PC-3 (cell line): ENCODE measurements at regions not wholly inside any gene's neighbourhood (a gene's known extent, or its start where the extent isn't known, plus 50 kb on each side); places are given as distances from the start of the nearest gene placed in this dataset.

Experiments used
- ATAC-seq: fragments of 200-7000 bp; cut with Tn5 transposase; 2 replicates; pipeline ENCODE4 v1.9.1; 2020; ENCODE audit warnings: mild to moderate bottlenecking, moderate library complexity
- BruUV-seq: library from RNA; stranded (reverse); fragments of 400-500 nt; replicated peaks from 2 replicates; lab custom pipeline; 2021; lab: Mats Ljungman, UMichigan
- CTCF ChIA-PET: fragments of 300-600 bp; sonication (Branson Sonifier 250); formaldehyde crosslinking; loops from one replicate; lab custom pipeline; 2022; ENCODE audit warnings: antibody characterized with exemption; lab: Charles Lee
- POLR2A ChIA-PET: fragments of 300-600 bp; sonication (Branson Sonifier 250); formaldehyde crosslinking; loops from one replicate; lab custom pipeline; 2022; ENCODE audit warnings: antibody characterized with exemption; ENCODE audit not compliant: unreplicated experiment; lab: Charles Lee
- DNase-seq: peaks from one replicate; pipeline ENCODE4 v3.0.0-alpha.2; 2015
- H2AFZ ChIP-seq: fragments of 300-600 bp; sonication (generic); 2 replicates; pipeline ENCODE4 v1.6.0; 2016; ENCODE audit warnings: antibody characterized with exemption, low read length
- H3F3A ChIP-seq: fragments of 300-600 bp; sonication (generic); one replicate; pipeline ENCODE4 v1.6.0; 2017; ENCODE audit warnings: antibody characterized with exemption, low read length, control low read depth, mild to moderate bottlenecking; ENCODE audit not compliant: unreplicated experiment
- H3K27ac ChIP-seq: fragments of 300-600 bp; sonication (generic); 2 replicates; pipeline ENCODE4 v1.5.1; 2016; ENCODE audit warnings: mild to moderate bottlenecking, low read length
- H3K27me3 ChIP-seq: fragments of 300-600 bp; sonication (generic); 2 replicates; pipeline ENCODE4 v1.6.1; 2016; ENCODE audit warnings: low read length, mixed read lengths
- H3K36me3 ChIP-seq: fragments of 300-600 bp; sonication (generic); 2 replicates; pipeline ENCODE4 v1.6.1; 2016; ENCODE audit warnings: low read depth, mixed run types, low read length, mixed read lengths
- H3K4me1 ChIP-seq: fragments of 300-600 bp; sonication (generic); 2 replicates; pipeline ENCODE4 v1.5.1; 2016; ENCODE audit warnings: low read length; ENCODE audit not compliant: insufficient read depth
- H3K4me2 ChIP-seq: fragments of 300-600 bp; sonication (generic); 2 replicates; pipeline ENCODE4 v1.6.0; 2016; ENCODE audit warnings: low read length
- H3K4me3 ChIP-seq: fragments of 300-600 bp; sonication (generic); 2 replicates; pipeline ENCODE4 v1.5.1; 2016; ENCODE audit warnings: mild to moderate bottlenecking, low read length, mixed read lengths
- H3K79me2 ChIP-seq: fragments of 300-600 bp; sonication (generic); 2 replicates; pipeline ENCODE4 v1.6.1; 2017; ENCODE audit warnings: low read length, mixed read lengths
- H3K9ac ChIP-seq: fragments of 300-600 bp; sonication (generic); 2 replicates; pipeline ENCODE4 v1.6.0; 2016; ENCODE audit warnings: mild to moderate bottlenecking, low read length
- H3K9me2 ChIP-seq: fragments of 300-600 bp; sonication (generic); replicated peaks from 2 replicates; pipeline ENCODE4 v1.6.1; 2016; ENCODE audit warnings: mixed run types, low read length, mixed read lengths
- H3K9me3 ChIP-seq: fragments of 300-600 bp; sonication (generic); 2 replicates; pipeline ENCODE4 v1.6.1; 2016; ENCODE audit warnings: low read length, mixed read lengths
- H4K20me1 ChIP-seq: fragments of 300-600 bp; sonication (generic); 2 replicates; pipeline ENCODE4 v1.6.1; 2016; ENCODE audit warnings: low read length, mixed read lengths
- EZH2 ChIP-seq: fragments of 300-600 bp; sonication (generic); IDR thresholded peaks from one replicate; pipeline ENCODE4 v1.6.1; 2017; ENCODE audit warnings: antibody characterized with exemption, mild to moderate bottlenecking, low read length; ENCODE audit not compliant: unreplicated experiment
- EZH2phosphoT487 ChIP-seq: fragments of 300-600 bp; sonication (generic); IDR thresholded peaks from 2 replicates; pipeline ENCODE4 v1.6.1; 2018; ENCODE audit warnings: mild to moderate bottlenecking, antibody characterized with exemption, low read length, borderline replicate concordance
- intact Hi-C: fragments of 100-400 bp; cut with micrococcal nuclease; formaldehyde crosslinking; loops from 2 replicates; pipeline ENCODE4 v1.9.0; 2023
- TF ChIP-seq, protein P1 (sequence below): fragments of 300-600 bp; sonication (generic); conservative IDR thresholded peaks from 2 replicates; pipeline ENCODE4 v1.5.1; 2017; ENCODE audit warnings: antibody characterized with exemption, low read depth, mild to moderate bottlenecking, low read length

DNA sequence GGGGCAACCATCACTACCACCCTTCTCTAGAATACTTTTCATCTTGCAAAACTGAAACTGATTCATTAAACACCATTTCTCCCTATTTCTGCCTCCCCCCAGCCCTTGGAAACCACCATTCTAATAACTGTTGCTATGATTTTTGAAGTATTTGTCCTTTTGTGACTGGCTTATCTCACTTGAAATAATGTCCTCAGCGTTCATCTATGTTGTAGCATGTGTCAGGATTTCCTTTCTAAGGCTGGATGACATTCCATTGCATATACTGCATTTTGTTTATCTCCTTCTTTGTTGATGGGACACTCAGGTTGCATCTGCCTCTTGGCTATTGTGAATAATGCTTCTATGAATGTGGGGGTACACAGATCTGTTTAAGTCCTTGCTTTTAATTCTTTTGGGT is 327.6 kb upstream of the ZNF32 start:
- H3K27ac ChIP-seq, result no peak overlapping the region
- ATAC-seq (no peak), DNase-seq (no peak)
- H3K79me2 ChIP-seq, result no peaks in the 10 kb centered on the region
- H3K4me1 ChIP-seq, result no peaks in the 10 kb centered on the region
- H4K20me1 ChIP-seq, result no peaks in the 10 kb centered on the region
- H3K36me3 ChIP-seq, result no peaks in the 10 kb centered on the region
- no peak overlapping the region for H3K4me2 ChIP-seq
- ChIA-PET CTCF (no interaction called here), POLR2A (no interaction called here)
- no peaks in the 10 kb centered on the region for H3K9me2 ChIP-seq
- no peak overlapping the region for H3K4me3 ChIP-seq
- no peaks in the 10 kb centered on the region for H3F3A ChIP-seq
- intact Hi-C loops, result no loop called here
- H3K9ac ChIP-seq, result no peak overlapping the region
- no peak overlapping the region for H2AFZ ChIP-seq
- no peaks in the 10 kb centered on the region for H3K27me3 ChIP-seq
- BruUV-seq, result no TSS peak
- H3K9me3 ChIP-seq, result peaks cover 3% of the 10 kb centered on the region; the same call in 1 of the 2 replicates
- TF ChIP-seq EZH2 (no peak), EZH2phosphoT487 (no peak)
- TF ChIP-seq, protein P1, sequence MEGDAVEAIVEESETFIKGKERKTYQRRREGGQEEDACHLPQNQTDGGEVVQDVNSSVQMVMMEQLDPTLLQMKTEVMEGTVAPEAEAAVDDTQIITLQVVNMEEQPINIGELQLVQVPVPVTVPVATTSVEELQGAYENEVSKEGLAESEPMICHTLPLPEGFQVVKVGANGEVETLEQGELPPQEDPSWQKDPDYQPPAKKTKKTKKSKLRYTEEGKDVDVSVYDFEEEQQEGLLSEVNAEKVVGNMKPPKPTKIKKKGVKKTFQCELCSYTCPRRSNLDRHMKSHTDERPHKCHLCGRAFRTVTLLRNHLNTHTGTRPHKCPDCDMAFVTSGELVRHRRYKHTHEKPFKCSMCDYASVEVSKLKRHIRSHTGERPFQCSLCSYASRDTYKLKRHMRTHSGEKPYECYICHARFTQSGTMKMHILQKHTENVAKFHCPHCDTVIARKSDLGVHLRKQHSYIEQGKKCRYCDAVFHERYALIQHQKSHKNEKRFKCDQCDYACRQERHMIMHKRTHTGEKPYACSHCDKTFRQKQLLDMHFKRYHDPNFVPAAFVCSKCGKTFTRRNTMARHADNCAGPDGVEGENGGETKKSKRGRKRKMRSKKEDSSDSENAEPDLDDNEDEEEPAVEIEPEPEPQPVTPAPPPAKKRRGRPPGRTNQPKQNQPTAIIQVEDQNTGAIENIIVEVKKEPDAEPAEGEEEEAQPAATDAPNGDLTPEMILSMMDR, result no peak

DNA sequence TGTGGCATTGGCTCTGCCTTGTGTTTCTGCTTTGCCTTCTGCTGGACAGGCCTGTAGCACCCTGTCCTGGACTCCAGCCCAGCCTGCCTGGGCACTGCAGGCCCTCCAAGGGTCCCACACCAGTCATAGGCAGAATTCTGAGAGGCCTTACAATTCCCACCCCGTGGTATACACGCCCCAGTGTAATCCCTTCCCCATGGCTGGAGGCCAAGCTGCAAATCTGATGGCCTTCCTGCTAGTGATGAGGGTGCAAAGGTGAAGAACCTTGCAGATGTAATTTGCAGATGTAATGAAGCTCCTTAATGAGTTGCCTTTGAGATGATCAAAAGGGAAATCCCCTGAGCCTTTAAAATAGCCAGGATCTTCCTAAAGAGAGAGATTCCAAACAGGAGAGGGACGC is 325.1 kb upstream of the ZNF32 start:
- H3K9ac ChIP-seq, result no peak overlapping the region
- CTCF ChIA-PET, result no interaction called here
- POLR2A ChIA-PET, result no interaction called here
- H3K9me2 ChIP-seq, result no peaks in the 10 kb centered on the region
- no TSS peak for BruUV-seq
- no peaks in the 10 kb centered on the region; the same call in 1 of the 2 replicates for H3K27me3 ChIP-seq
- H3F3A ChIP-seq, result no peaks in the 10 kb centered on the region
- H3K36me3 ChIP-seq, result no peaks in the 10 kb centered on the region
- no peak for ATAC-seq
- intact Hi-C loops, result no loop called here
- H2AFZ ChIP-seq, result no peak overlapping the region
- no peak overlapping the region for H3K4me3 ChIP-seq
- H3K4me2 ChIP-seq, result no peak overlapping the region
- H3K79me2 ChIP-seq, result no peaks in the 10 kb centered on the region
- H3K4me1 ChIP-seq, result no peaks in the 10 kb centered on the region
- no peak for DNase-seq
- no peak overlapping the region for H3K27ac ChIP-seq
- no peaks in the 10 kb centered on the region for H4K20me1 ChIP-seq
- TF ChIP-seq EZH2, result no peak
- TF ChIP-seq, protein P1, result no peak
- no peak for TF ChIP-seq EZH2phosphoT487
- H3K9me3 ChIP-seq, result peaks cover 14% of the 10 kb centered on the region; the same call in 1 of the 2 replicates

DNA sequence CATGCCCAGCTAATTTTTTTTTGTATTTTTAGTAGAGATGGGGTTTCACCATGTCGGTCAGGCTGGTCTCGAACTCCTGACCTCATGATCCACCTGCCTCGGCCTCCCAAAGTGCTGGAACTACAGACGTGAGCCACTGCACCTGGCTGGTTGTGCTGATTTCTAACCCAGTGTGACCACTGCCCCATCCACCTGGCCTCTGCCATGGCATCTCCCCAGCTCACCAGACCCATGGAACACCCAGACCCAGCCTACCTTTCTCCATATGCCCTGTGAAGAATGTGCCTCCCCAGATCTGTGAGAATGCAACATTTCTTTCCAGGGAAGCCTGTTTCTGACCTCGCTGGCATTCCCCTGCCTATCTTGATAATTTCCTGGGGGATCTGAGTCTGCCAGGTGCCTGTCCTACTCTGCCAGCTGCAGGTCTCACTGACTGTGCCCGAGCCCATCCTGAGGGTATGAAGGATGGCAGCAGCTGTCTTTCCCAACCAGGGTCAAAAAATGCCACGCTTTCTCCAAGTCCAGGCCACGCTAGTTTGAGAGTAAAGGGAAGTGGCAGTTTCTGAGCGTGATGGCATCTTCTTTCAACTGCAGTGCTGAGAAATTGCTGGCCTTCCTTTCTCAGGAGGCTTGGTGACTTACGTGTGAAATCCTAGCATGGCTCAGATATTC is 324.4 kb upstream of the ZNF32 start:
- H3F3A ChIP-seq, result no peaks in the 10 kb centered on the region
- DNase-seq (no peak), ATAC-seq (no peak)
- no peaks in the 10 kb centered on the region for H3K36me3 ChIP-seq
- H2AFZ ChIP-seq, result no peak overlapping the region
- no peak overlapping the region for H3K4me3 ChIP-seq
- no peaks in the 10 kb centered on the region for H4K20me1 ChIP-seq
- no peaks in the 10 kb centered on the region for H3K79me2 ChIP-seq
- no peaks in the 10 kb centered on the region for H3K4me1 ChIP-seq
- TF ChIP-seq EZH2 (no peak), EZH2phosphoT487 (no peak)
- TF ChIP-seq, protein P1, result no peak
- peaks cover 2% of the 10 kb centered on the region; the same call in 1 of the 2 replicates for H3K27me3 ChIP-seq
- H3K9ac ChIP-seq, result no peak overlapping the region
- H3K9me2 ChIP-seq, result no peaks in the 10 kb centered on the region
- intact Hi-C loops, result no loop called here
- no peak overlapping the region for H3K27ac ChIP-seq
- POLR2A ChIA-PET, result no interaction called here
- peaks cover 14% of the 10 kb centered on the region; the same call in 1 of the 2 replicates for H3K9me3 ChIP-seq
- BruUV-seq, result no TSS peak
- CTCF ChIA-PET, result no interaction called here
- no peak overlapping the region for H3K4me2 ChIP-seq
